Activated T-helper 2 cell treated with anti-CD3 and anti-CD28 coated beads, Interferon-gamma antibody, Interleukin-2, Interleukin-4, amounts not matched to agents 10 μg/mL and 5 μg/mL and 100 μg/mL, durations not matched to agents 14 hours and 24 hours and 36 hours (primary cell): ENCODE measurements at regions not wholly inside any gene's neighbourhood (a gene's known extent, or its start where the extent isn't known, plus 50 kb on each side); places are given as distances from the start of the nearest gene placed in this dataset.

ENCODE experiments used
- DNase-seq: peaks from one replicate; pipeline ENCODE4 v3.0.0; 2021; ENCODE audit warnings: low spot score
- H3K27ac Mint-ChIP-seq: one replicate; pipeline ENCODE4 v1.8.0; 2021; ENCODE audit warnings: mixed read lengths
- H3K27me3 Mint-ChIP-seq: one replicate; pipeline ENCODE4 v1.8.0; 2021; ENCODE audit warnings: low read depth, mixed read lengths
- H3K36me3 Mint-ChIP-seq: one replicate; pipeline ENCODE4 v1.8.0; 2021; ENCODE audit warnings: low read depth, mixed read lengths
- H3K4me1 Mint-ChIP-seq: one replicate; pipeline ENCODE4 v1.8.0; 2021; ENCODE audit warnings: low read depth, mixed read lengths
- H3K4me3 Mint-ChIP-seq: one replicate; pipeline ENCODE4 v1.8.0; 2021; ENCODE audit warnings: low read depth, mild to moderate bottlenecking, moderate library complexity, mixed read lengths
- H3K9me3 Mint-ChIP-seq: one replicate; pipeline ENCODE4 v1.8.0; 2021; ENCODE audit warnings: mixed read lengths
- intact Hi-C: fragments of 100-400 bp; cut with micrococcal nuclease; formaldehyde crosslinking; loops from one replicate; pipeline ENCODE4 v1.15.1; 2023

DNA sequence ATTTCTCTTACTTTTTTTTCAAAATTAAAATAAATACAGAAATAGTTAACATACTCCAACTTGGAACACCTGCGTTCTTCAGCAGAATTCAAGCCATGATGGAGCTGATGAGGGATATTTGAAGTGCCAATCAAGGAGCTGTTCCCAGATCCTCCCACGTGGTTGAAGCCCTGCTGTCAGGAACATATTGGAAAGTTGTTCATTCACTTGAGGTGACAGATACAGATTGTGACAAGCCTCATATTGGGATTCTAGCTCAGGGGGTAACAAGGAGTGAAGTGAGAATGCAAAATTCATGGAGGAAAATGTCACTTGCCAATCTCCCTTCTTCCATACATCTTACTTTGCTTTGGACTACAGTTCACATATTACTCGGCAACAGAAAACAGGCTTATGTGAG is 2670.8 kb downstream of the PCDH7 start:
- DNase-seq: no peak
- no peaks in the 10 kb centered on the region for H3K27me3 Mint-ChIP-seq
- H3K27ac Mint-ChIP-seq: no peak overlapping the region
- H3K36me3 Mint-ChIP-seq: no peaks in the 10 kb centered on the region
- intact Hi-C loops: no loop called here
- no peak overlapping the region for H3K4me3 Mint-ChIP-seq
- no peaks in the 10 kb centered on the region for H3K4me1 Mint-ChIP-seq
- peaks cover 24% of the 10 kb centered on the region for H3K9me3 Mint-ChIP-seq

DNA sequence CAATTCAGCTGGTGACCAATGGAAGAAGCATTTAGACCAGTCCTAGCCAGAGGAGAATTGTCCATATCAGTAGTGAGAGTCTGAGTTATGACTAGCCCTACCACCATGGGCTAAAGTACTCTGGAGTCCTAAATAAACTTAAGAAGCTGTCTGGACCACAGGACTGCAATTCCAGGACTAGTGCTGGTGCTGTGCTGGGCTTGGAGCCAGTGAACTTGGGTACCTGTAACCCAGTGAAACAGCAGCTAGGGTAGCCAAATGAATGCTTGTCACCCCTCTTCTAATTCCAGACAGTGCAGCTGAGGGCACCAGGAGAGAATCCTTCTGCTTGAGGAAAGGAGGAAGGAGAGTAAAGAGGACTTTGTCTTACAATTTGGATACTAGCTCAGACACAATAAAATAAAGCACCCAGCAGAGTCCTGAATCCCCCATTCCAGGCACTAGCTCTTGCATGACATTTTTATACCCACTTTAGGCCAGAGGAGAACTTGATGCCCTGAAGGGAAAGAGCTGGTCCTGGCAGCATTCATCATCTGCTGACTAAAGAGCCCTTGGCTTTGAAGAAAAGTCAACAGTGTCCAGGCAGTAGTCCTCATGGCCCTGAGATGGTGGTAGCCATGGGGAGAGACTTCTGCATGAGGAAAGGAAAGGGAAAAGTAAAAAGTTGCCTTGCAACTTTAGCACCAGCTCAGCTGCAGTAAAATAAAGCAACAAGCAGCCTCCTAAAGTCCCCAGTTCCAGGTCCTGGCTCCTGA is 2675.7 kb downstream of the PCDH7 start:
- DNase-seq: no peak
- intact Hi-C loops: no loop called here
- Mint-ChIP-seq H3K27me3 (no peaks in the 10 kb centered on the region), H3K36me3 (no peaks in the 10 kb centered on the region), H3K9me3 (peaks cover 41% of the 10 kb centered on the region), H3K4me1 (no peaks in the 10 kb centered on the region), H3K4me3 (no peak overlapping the region), H3K27ac (no peak overlapping the region)

DNA sequence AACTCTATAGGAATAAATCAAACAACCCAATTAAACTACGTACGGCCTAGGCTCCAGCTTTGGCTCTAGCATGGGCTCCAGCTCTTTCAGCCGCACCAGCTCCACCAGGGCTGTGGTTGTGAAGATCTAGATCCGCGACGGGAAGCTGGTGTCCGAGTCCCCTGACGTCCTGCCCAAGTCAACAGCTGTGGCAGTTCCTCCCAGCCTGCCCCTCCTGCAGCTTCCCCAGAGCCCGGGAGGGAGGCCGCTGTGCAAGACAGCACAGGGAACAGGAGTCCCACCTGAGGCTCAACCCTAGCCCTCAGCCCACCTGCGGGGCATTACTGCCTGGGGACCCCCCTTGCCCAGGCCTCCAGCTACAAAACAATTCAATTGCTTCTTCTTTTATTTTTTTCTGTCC is 2680.3 kb downstream of the PCDH7 start:
- H3K27me3 Mint-ChIP-seq: no peaks in the 10 kb centered on the region
- no peaks in the 10 kb centered on the region for H3K36me3 Mint-ChIP-seq
- intact Hi-C loops: no loop called here
- H3K27ac Mint-ChIP-seq: no peak overlapping the region
- H3K4me1 Mint-ChIP-seq: no peaks in the 10 kb centered on the region
- peaks cover 41% of the 10 kb centered on the region for H3K9me3 Mint-ChIP-seq
- no peak for DNase-seq
- H3K4me3 Mint-ChIP-seq: no peak overlapping the region

DNA sequence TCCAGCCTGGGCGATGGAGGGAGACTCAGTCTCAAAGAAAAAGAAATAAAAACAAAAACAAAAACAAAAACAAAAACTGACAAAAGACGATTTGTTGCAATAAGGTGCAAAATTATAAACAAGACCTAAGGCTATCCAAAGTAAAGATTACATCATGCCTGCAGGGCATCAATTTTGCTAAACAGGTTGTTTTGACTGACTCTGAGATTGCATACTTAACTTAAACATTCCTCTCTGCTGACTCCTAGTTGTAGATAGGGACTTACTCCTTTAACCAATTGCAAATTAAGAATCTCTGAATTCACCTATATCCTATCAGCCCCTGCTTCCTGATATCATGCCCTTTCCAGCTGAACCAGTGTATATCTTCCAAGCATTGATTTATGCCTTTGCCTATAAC is 2687.3 kb downstream of the PCDH7 start:
- Mint-ChIP-seq H3K9me3 (peaks cover 42% of the 10 kb centered on the region), H3K27me3 (no peaks in the 10 kb centered on the region), H3K4me3 (no peak overlapping the region), H3K36me3 (no peaks in the 10 kb centered on the region), H3K4me1 (no peaks in the 10 kb centered on the region), H3K27ac (no peak overlapping the region)
- DNase-seq: no peak
- intact Hi-C loops: no loop called here

DNA sequence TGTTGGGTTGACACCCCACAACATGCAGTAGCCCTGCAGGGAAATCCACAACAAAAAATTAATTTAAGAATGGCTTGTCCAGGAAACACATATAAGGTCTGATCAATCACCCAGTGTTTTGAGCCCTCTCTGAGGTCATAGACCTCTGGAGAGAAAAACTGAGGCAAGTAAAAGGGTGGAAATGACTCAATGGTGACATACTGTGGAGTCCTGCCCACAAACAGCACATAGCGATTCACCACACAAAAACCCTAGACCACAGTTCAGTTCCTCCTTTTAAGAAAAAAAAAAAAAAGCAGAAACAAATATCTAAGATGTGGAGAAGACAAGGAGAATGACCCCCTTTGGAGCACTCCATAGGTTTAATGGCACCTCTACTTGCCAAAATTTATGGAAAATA is 2691.0 kb downstream of the PCDH7 start:
- Mint-ChIP-seq H3K27ac (no peak overlapping the region), H3K4me3 (no peak overlapping the region), H3K9me3 (peaks cover 36% of the 10 kb centered on the region), H3K4me1 (no peaks in the 10 kb centered on the region), H3K27me3 (no peaks in the 10 kb centered on the region), H3K36me3 (no peaks in the 10 kb centered on the region)
- no peak for DNase-seq
- intact Hi-C loops: no loop called here

GRCh38 chr4:33421887-33422286 is 2701.7 kb downstream of the PCDH7 start:
- DNase-seq: no peak

GRCh38 chr4:33422656-33423055 is 2702.5 kb downstream of the PCDH7 start:
- no peaks in the 10 kb centered on the region for H3K27me3 Mint-ChIP-seq
- intact Hi-C loops: no loop called here
- H3K4me3 Mint-ChIP-seq: no peak overlapping the region
- no peak for DNase-seq
- no peaks in the 10 kb centered on the region for H3K36me3 Mint-ChIP-seq
- H3K9me3 Mint-ChIP-seq: peaks cover 48% of the 10 kb centered on the region
- H3K27ac Mint-ChIP-seq: no peak overlapping the region
- no peaks in the 10 kb centered on the region for H3K4me1 Mint-ChIP-seq

More at GRCh38 chr4:33421887-33422286, 2701.7 kb downstream of the PCDH7 start:
- Mint-ChIP-seq H3K36me3 (no peaks in the 10 kb centered on the region), H3K27ac (no peak overlapping the region), H3K4me1 (no peaks in the 10 kb centered on the region), H3K27me3 (no peaks in the 10 kb centered on the region), H3K9me3 (peaks cover 51% of the 10 kb centered on the region), H3K4me3 (no peak overlapping the region)
- intact Hi-C loops: no loop called here

DNA sequence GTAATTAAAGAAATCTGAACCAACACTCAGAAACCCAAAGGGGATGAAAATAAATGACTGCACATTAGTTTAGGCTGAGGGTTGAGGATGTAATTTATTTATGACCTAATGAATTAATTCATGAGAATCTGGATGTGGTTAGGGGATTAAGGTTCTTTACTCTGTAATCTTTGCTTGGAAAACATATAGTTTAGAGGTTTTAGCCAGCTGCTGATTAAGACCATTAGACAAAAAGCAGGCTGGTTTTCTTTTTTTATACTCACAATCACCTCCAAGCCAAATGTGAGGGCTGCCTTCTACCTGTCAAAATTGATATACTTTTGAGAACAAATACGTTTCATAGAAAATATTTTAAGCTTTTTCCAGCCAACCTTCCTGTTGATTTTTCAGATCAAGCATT is 2705.8 kb downstream of the PCDH7 start:
- H3K27ac Mint-ChIP-seq: no peak overlapping the region
- no peaks in the 10 kb centered on the region for H3K4me1 Mint-ChIP-seq
- H3K27me3 Mint-ChIP-seq: no peaks in the 10 kb centered on the region
- no peaks in the 10 kb centered on the region for H3K36me3 Mint-ChIP-seq
- peaks cover 30% of the 10 kb centered on the region for H3K9me3 Mint-ChIP-seq
- intact Hi-C loops: no loop called here
- no peak overlapping the region for H3K4me3 Mint-ChIP-seq
- no peak for DNase-seq

DNA sequence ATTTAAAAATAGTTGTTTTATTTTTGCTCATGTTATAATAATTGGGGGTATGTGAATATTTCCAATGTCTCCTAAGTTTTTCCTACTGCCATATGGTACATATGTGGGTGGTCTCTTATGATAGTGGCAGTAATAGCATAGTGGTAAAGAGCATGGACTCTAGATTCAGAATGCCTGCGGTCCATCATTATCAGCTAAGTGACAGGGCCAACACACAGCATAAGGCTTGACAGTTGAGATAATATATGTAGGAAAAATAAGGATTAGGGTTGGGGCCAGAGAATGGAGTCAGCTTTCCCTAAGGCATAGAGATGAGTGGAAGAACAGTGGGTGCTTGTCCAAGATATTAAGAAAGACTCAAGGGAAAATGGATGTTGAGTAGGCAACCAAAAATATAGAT is 2707.5 kb downstream of the PCDH7 start:
- intact Hi-C loops: no loop called here
- no peaks in the 10 kb centered on the region for H3K36me3 Mint-ChIP-seq

DNA sequence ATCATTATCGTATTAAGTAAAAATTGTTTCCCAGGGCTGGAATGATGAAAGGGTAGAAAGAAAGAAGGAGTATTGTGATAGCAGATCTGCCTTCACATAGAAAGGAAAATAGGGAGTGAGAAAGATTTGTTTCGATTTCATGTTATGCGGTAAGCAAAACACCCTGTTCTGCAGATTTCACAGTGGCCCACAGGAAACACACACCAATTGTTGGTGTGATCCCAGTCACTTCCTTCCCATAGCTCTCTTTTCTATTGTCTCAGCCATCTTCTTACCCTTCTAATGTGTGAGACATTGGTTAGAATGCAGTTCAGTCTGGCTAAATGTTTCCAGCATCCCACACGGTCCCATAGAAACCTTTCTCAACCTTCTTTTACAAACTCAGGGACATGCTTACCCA is 2709.8 kb downstream of the PCDH7 start:
- Mint-ChIP-seq H3K36me3 (no peaks in the 10 kb centered on the region), H3K4me1 (no peaks in the 10 kb centered on the region), H3K9me3 (peaks cover 11% of the 10 kb centered on the region), H3K27me3 (no peaks in the 10 kb centered on the region), H3K4me3 (no peak overlapping the region), H3K27ac (no peak overlapping the region)
- DNase-seq: no peak
- intact Hi-C loops: no loop called here

More for the DNA sequence above, 2707.5 kb downstream of the PCDH7 start:
- no peaks in the 10 kb centered on the region for H3K4me1 Mint-ChIP-seq
- peaks cover 22% of the 10 kb centered on the region for H3K9me3 Mint-ChIP-seq
- no peak overlapping the region for H3K4me3 Mint-ChIP-seq
- no peaks in the 10 kb centered on the region for H3K27me3 Mint-ChIP-seq
- DNase-seq: no peak
- H3K27ac Mint-ChIP-seq: no peak overlapping the region

GRCh38 chr4:33437406-33437805 is 2717.2 kb downstream of the PCDH7 start:
- Mint-ChIP-seq H3K9me3 (peaks cover 9% of the 10 kb centered on the region), H3K4me3 (no peak overlapping the region), H3K27ac (no peak overlapping the region), H3K4me1 (no peaks in the 10 kb centered on the region), H3K36me3 (no peaks in the 10 kb centered on the region), H3K27me3 (no peaks in the 10 kb centered on the region)
- intact Hi-C loops: no loop called here
- no peak for DNase-seq

DNA sequence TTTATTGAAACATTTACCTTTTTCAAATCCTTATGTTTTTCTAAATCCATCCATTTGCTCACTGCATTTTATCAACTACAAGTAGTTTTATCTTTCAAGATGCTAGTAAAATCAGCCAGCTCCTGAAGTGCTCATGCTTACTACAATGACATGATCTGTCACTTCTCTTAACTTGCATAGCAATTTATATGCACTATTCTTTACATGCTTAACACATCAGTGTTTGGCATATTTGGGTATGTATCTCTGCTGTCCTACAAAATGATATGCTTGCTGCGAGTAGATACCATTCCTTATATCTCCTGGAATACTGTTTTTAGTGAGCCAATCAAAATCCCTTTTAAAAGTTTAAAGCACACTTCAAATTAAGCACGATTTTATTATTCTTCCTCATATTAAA is 2726.8 kb downstream of the PCDH7 start:
- Mint-ChIP-seq H3K27ac (no peak overlapping the region), H3K4me1 (no peaks in the 10 kb centered on the region), H3K4me3 (no peak overlapping the region), H3K9me3 (peaks cover 37% of the 10 kb centered on the region), H3K27me3 (no peaks in the 10 kb centered on the region), H3K36me3 (no peaks in the 10 kb centered on the region)
- DNase-seq: no peak
- intact Hi-C loops: no loop called here

GRCh38 chr4:33448948-33449347 is 2728.8 kb downstream of the PCDH7 start:
- intact Hi-C loops: no loop called here
- H3K4me1 Mint-ChIP-seq: no peaks in the 10 kb centered on the region
- no peaks in the 10 kb centered on the region for H3K27me3 Mint-ChIP-seq
- no peak overlapping the region for H3K4me3 Mint-ChIP-seq
- H3K9me3 Mint-ChIP-seq: peaks cover 40% of the 10 kb centered on the region
- no peak for DNase-seq
- no peaks in the 10 kb centered on the region for H3K36me3 Mint-ChIP-seq
- no peak overlapping the region for H3K27ac Mint-ChIP-seq

GRCh38 chr4:33453436-33453835 is 2733.3 kb downstream of the PCDH7 start:
- intact Hi-C loops: no loop called here
- Mint-ChIP-seq H3K36me3 (no peaks in the 10 kb centered on the region), H3K27ac (no peak overlapping the region), H3K4me3 (no peak overlapping the region), H3K4me1 (no peaks in the 10 kb centered on the region), H3K9me3 (peaks cover 34% of the 10 kb centered on the region), H3K27me3 (no peaks in the 10 kb centered on the region)
- DNase-seq: no peak
